ENCODE measurements at regions not wholly inside any gene's neighbourhood (a gene's known extent, or its start where the extent isn't known, plus 50 kb on each side); places are given as distances from the start of the nearest gene placed in this dataset.

- no peak overlapping the region for H2BK15ac ChIP-seq (ENCODE audit: low read depth, low read length)
- H2AK5ac ChIP-seq (ENCODE audit: low read depth, low read length) = no peak overlapping the region
- no peak overlapping the region for H3K56ac ChIP-seq (ENCODE audit: extremely low read depth, insufficient read depth, low read length)
- ATAC-seq (ENCODE audit: low read depth) (no peak), DNase-seq (no peak)
- H3K4ac ChIP-seq (ENCODE audit: low read depth, low read length) = no peak overlapping the region
- H2AK9ac ChIP-seq (replicated peaks; ENCODE audit: low read depth, low read length, poor library complexity) = no peak overlapping the region
- no peak overlapping the region for H4K8ac ChIP-seq (ENCODE audit: low read depth in 2 of 2, low read length in 2 of 2)
- no peak overlapping the region for H2BK20ac ChIP-seq (ENCODE audit: low read depth, low read length)
- no peak overlapping the region for H3K4me2 ChIP-seq (ENCODE audit: low read depth, low read length)
- no peaks in the 10 kb centered on the region for H3K36me3 ChIP-seq (ENCODE audit: control insufficient read depth, insufficient read depth, low read length)
- no peak overlapping the region for H3K18ac ChIP-seq (ENCODE audit: low read depth, low read length)
- peaks cover 33% of the 10 kb centered on the region for H3K9me3 ChIP-seq (ENCODE audit: control insufficient read depth, insufficient read depth, low read length)
- no peak overlapping the region for H3K23ac ChIP-seq (ENCODE audit: low read depth, low read length)
- H3K27ac ChIP-seq (ENCODE audit: insufficient read depth, low read length) = no peak overlapping the region
- H2BK5ac ChIP-seq (ENCODE audit: low read depth, low read length, poor library complexity, severe bottlenecking) = no peak overlapping the region
- no peak overlapping the region for H3K9ac ChIP-seq (ENCODE audit: low read depth, low read length)
- no peak overlapping the region for H4K91ac ChIP-seq (ENCODE audit: insufficient read depth, low read depth, low read length)
- H4K20me1 ChIP-seq (ENCODE audit: insufficient read depth, low read length) = no peaks in the 10 kb centered on the region
- no peak overlapping the region for H4K5ac ChIP-seq (ENCODE audit: low read depth, low read length)
- ChIA-PET POLR2A (ENCODE audit: unreplicated experiment) (no interaction called here), CTCF (no interaction called here)
- intact Hi-C loops (cut with micrococcal nuclease) = no loop called here
- H3K14ac ChIP-seq (replicated peaks; ENCODE audit: low read depth, low read length) = no peak overlapping the region
- dilution Hi-C loops (cut with HindIII; ENCODE audit: low sequenced_read_pairs, unreplicated experiment) = no loop called here
- WGBS, 2 experiments (ENCODE audit: extremely low coverage in 2 of 2, insufficient read length in 1 of 2) = 28% methylated on average over 2 of the region's 6 CpGs; no CpG with 5 or more reads in 1 of the 2 experiments
- TF ChIP-seq BHLHE40 (IDR thresholded peaks at IDR 0.05; ENCODE audit: low read depth, low read length) = no peak
- no peak for TF ChIP-seq USF2 (IDR thresholded peaks at IDR 0.05; ENCODE audit: low read depth, low read length)
- TF ChIP-seq RCOR1 (IDR thresholded peaks at IDR 0.05; ENCODE audit: insufficient replicate concordance, low read length) = no peak
- no peak for TF ChIP-seq FOS (IDR thresholded peaks at IDR 0.05; ENCODE audit: low read depth, low read length)
- TF ChIP-seq ELK1 (IDR thresholded peaks at IDR 0.05; ENCODE audit: borderline replicate concordance, low read depth, low read length) = no peak
- no peak for TF ChIP-seq MAFK (IDR thresholded peaks at IDR 0.05; ENCODE audit: low read depth, low read length)
- no peak for TF ChIP-seq NFE2L2 (IDR thresholded peaks at IDR 0.05; ENCODE audit: low read depth, low read length)
- no peak for TF ChIP-seq CEBPB (IDR thresholded peaks at IDR 0.05; ENCODE audit: low read depth, low read length)
- no peak for TF ChIP-seq CTCF (conservative IDR thresholded peaks at IDR 0.05; ENCODE audit: low read depth, low read length)
- TF ChIP-seq RAD21 (IDR thresholded peaks at IDR 0.05; ENCODE audit: low read length) = no peak
- in situ Hi-C loops (cut with MboI; ENCODE audit: low sequenced_read_pairs) = no loop called here
- BruUV-seq (replicated peaks) = no TSS peak
- no peak overlapping the region for H3K4me3 ChIP-seq (ENCODE audit: insufficient read depth, low read depth, low read length)
- no peaks in the 10 kb centered on the region for H3K9me1 ChIP-seq (ENCODE audit: insufficient read depth, low read length)
- H3K79me1 ChIP-seq (ENCODE audit: low read depth in 1 of 2, low read length in 2 of 2) = no peaks in the 10 kb centered on the region
- no peak overlapping the region for H2BK120ac ChIP-seq (ENCODE audit: low read depth, low read length)
- H2AFZ ChIP-seq (replicated peaks; ENCODE audit: low read length, poor library complexity) = no peak overlapping the region
- H3K27me3 ChIP-seq (ENCODE audit: control insufficient read depth, insufficient read depth, low read length) = no peaks in the 10 kb centered on the region
- H3K4me1 ChIP-seq (ENCODE audit: control insufficient read depth, insufficient read depth, low read length) = no peaks in the 10 kb centered on the region
These were observed 398.4 kb upstream of the EEF2KMT start for GRCh38 chr16:5496013-5496412.
